Activated naive CD4-positive, alpha-beta T cell treated with anti-CD3 and anti-CD28 coated beads for 36 hours (primary cell): ENCODE measurements at regions not wholly inside any gene's neighbourhood (a gene's known extent, or its start where the extent isn't known, plus 50 kb on each side); places are given as distances from the start of the nearest gene placed in this dataset.

Source experiments
- CTCF ChIA-PET: fragments of 350-600 bp; sonication (Branson Sonifier 250); formaldehyde crosslinking; loops from one replicate; lab custom pipeline; 2021; ENCODE audit warnings: antibody characterized with exemption; lab: Charles Lee
- DNase-seq: peaks from one replicate; pipeline ENCODE4 v3.0.0-alpha.2; 2020
- H3K27ac Mint-ChIP-seq: one replicate; pipeline ENCODE4 v1.8.0; 2021; ENCODE audit warnings: mild to moderate bottlenecking, mixed read lengths
- H3K27me3 Mint-ChIP-seq: one replicate; pipeline ENCODE4 v1.8.0; 2021; ENCODE audit warnings: low read depth, mixed read lengths
- H3K36me3 Mint-ChIP-seq: one replicate; pipeline ENCODE4 v1.8.0; 2021; ENCODE audit warnings: low read depth, mixed read lengths
- H3K4me1 Mint-ChIP-seq: one replicate; pipeline ENCODE4 v1.8.0; 2021; ENCODE audit warnings: low read depth, mixed read lengths
- H3K4me3 Mint-ChIP-seq: one replicate; pipeline ENCODE4 v1.8.0; 2021; ENCODE audit warnings: mild to moderate bottlenecking, moderate library complexity, mixed read lengths
- H3K9me3 Mint-ChIP-seq: one replicate; pipeline ENCODE4 v1.8.0; 2021; ENCODE audit warnings: mixed read lengths
- intact Hi-C: fragments of 100-400 bp; cut with micrococcal nuclease; formaldehyde crosslinking; loops from one replicate; pipeline ENCODE4 v1.15.1; 2023

GRCh38 chr2:15804246-15804619, 136.1 kb upstream of the MYCN start:
- no peak for DNase-seq
- Mint-ChIP-seq H3K27ac (no peak overlapping the region), H3K4me1 (no peaks in the 10 kb centered on the region)

GRCh38 chr2:15804691-15805090, 135.7 kb upstream of the MYCN start:
- intact Hi-C loops: no loop called here
- Mint-ChIP-seq H3K27me3 (peaks cover 6% of the 10 kb centered on the region), H3K4me3 (no peak overlapping the region), H3K27ac (no peak overlapping the region), H3K9me3 (no peaks in the 10 kb centered on the region), H3K4me1 (no peaks in the 10 kb centered on the region), H3K36me3 (no peaks in the 10 kb centered on the region)
- CTCF ChIA-PET: no interaction called here
- no peak for DNase-seq

More at GRCh38 chr2:15804246-15804619, 136.1 kb upstream of the MYCN start:
- CTCF ChIA-PET: no interaction called here
- Mint-ChIP-seq H3K9me3 (no peaks in the 10 kb centered on the region), H3K4me3 (no peak overlapping the region), H3K36me3 (no peaks in the 10 kb centered on the region), H3K27me3 (peaks cover 6% of the 10 kb centered on the region)
- intact Hi-C loops: no loop called here

- no peak overlapping the region for H3K27ac Mint-ChIP-seq
- intact Hi-C loops: no loop called here
- no peak for DNase-seq
- CTCF ChIA-PET: no interaction called here
- H3K27me3 Mint-ChIP-seq: peaks cover 6% of the 10 kb centered on the region
- no peaks in the 10 kb centered on the region for H3K36me3 Mint-ChIP-seq
- H3K4me3 Mint-ChIP-seq: no peak overlapping the region
- no peaks in the 10 kb centered on the region for H3K4me1 Mint-ChIP-seq
- H3K9me3 Mint-ChIP-seq: no peaks in the 10 kb centered on the region
Observed at GRCh38 chr2:15805206-15805605, 135.1 kb upstream of the MYCN start.

- no peak for DNase-seq
- Mint-ChIP-seq H3K36me3 (no peaks in the 10 kb centered on the region), H3K4me1 (no peaks in the 10 kb centered on the region), H3K9me3 (no peaks in the 10 kb centered on the region), H3K27ac (no peak overlapping the region), H3K27me3 (peaks cover 6% of the 10 kb centered on the region), H3K4me3 (no peak overlapping the region)
- intact Hi-C loops: no loop called here
- CTCF ChIA-PET: no interaction called here
Observed at GRCh38 chr2:15805772-15806171, 134.6 kb upstream of the MYCN start.

GRCh38 chr2:15806801-15807417, 133.4 kb upstream of the MYCN start:
- no peak for DNase-seq
- H3K27ac Mint-ChIP-seq: no peak overlapping the region
- H3K27me3 Mint-ChIP-seq: peaks cover 6% of the 10 kb centered on the region
- no peaks in the 10 kb centered on the region for H3K9me3 Mint-ChIP-seq
- CTCF ChIA-PET: no interaction called here
- no peak overlapping the region for H3K4me3 Mint-ChIP-seq
- H3K36me3 Mint-ChIP-seq: no peaks in the 10 kb centered on the region
- intact Hi-C loops: no loop called here
- H3K4me1 Mint-ChIP-seq: no peaks in the 10 kb centered on the region

GRCh38 chr2:15807418-15808203, 132.7 kb upstream of the MYCN start:
- Mint-ChIP-seq H3K27ac (no peak overlapping the region), H3K9me3 (no peaks in the 10 kb centered on the region), H3K36me3 (no peaks in the 10 kb centered on the region), H3K4me3 (no peak overlapping the region), H3K27me3 (peaks cover 7% of the 10 kb centered on the region), H3K4me1 (no peaks in the 10 kb centered on the region)
- no peak for DNase-seq
- CTCF ChIA-PET: interaction anchor here (0.7 kb wide), 1 partner anchor 126 kb away, joined by 3 read pairs; no protein-coding TSS in a partner anchor
- intact Hi-C loops: no loop called here

GRCh38 chr2:15808204-15808910, 132.0 kb upstream of the MYCN start:
- CTCF ChIA-PET: interaction anchor here (0.7 kb wide), 1 partner anchor 127 kb away, joined by 3 read pairs; no protein-coding TSS in a partner anchor
- no peaks in the 10 kb centered on the region for H3K4me1 Mint-ChIP-seq
- H3K9me3 Mint-ChIP-seq: no peaks in the 10 kb centered on the region
- H3K4me3 Mint-ChIP-seq: no peak overlapping the region
- no peak for DNase-seq
- no peaks in the 10 kb centered on the region for H3K36me3 Mint-ChIP-seq
- H3K27me3 Mint-ChIP-seq: peaks cover 9% of the 10 kb centered on the region
- intact Hi-C loops: no loop called here
- no peak overlapping the region for H3K27ac Mint-ChIP-seq

- no peaks in the 10 kb centered on the region for H3K36me3 Mint-ChIP-seq
- intact Hi-C loops: no loop called here
- peaks cover 10% of the 10 kb centered on the region for H3K27me3 Mint-ChIP-seq
- DNase-seq: no peak
- no peaks in the 10 kb centered on the region for H3K9me3 Mint-ChIP-seq
- no peak overlapping the region for H3K4me3 Mint-ChIP-seq
- no peaks in the 10 kb centered on the region for H3K4me1 Mint-ChIP-seq
- CTCF ChIA-PET: no interaction called here
- no peak overlapping the region for H3K27ac Mint-ChIP-seq
Observed at GRCh38 chr2:15808944-15809343, 131.4 kb upstream of the MYCN start.

- Mint-ChIP-seq H3K27me3 (peaks cover 12% of the 10 kb centered on the region), H3K27ac (no peak overlapping the region), H3K36me3 (no peaks in the 10 kb centered on the region), H3K4me1 (no peaks in the 10 kb centered on the region), H3K4me3 (no peak overlapping the region), H3K9me3 (no peaks in the 10 kb centered on the region)
- DNase-seq: no peak
- CTCF ChIA-PET: no interaction called here
- intact Hi-C loops: no loop called here
Observed at GRCh38 chr2:15809404-15809803, 130.9 kb upstream of the MYCN start.

GRCh38 chr2:15810477-15811150, 129.7 kb upstream of the MYCN start:
- no peak for DNase-seq
- CTCF ChIA-PET: no interaction called here
- Mint-ChIP-seq H3K4me1 (no peaks in the 10 kb centered on the region), H3K27me3 (peaks cover 15% of the 10 kb centered on the region), H3K36me3 (no peaks in the 10 kb centered on the region), H3K4me3 (no peak overlapping the region), H3K9me3 (no peaks in the 10 kb centered on the region), H3K27ac (no peak overlapping the region)
- intact Hi-C loops: no loop called here

GRCh38 chr2:15811367-15811766, 129.0 kb upstream of the MYCN start:
- Mint-ChIP-seq H3K27me3 (peaks cover 10% of the 10 kb centered on the region), H3K4me1 (no peaks in the 10 kb centered on the region), H3K4me3 (no peak overlapping the region), H3K36me3 (no peaks in the 10 kb centered on the region), H3K9me3 (no peaks in the 10 kb centered on the region), H3K27ac (no peak overlapping the region)
- intact Hi-C loops: no loop called here
- CTCF ChIA-PET: interaction anchor here (0.6 kb wide), 1 partner anchor 927 kb away, joined by 4 read pairs; no protein-coding TSS in a partner anchor
- DNase-seq: no peak

- peaks cover 18% of the 10 kb centered on the region for H3K27me3 Mint-ChIP-seq
- no peaks in the 10 kb centered on the region for H3K4me1 Mint-ChIP-seq
- H3K27ac Mint-ChIP-seq: no peak overlapping the region
- H3K4me3 Mint-ChIP-seq: no peak overlapping the region
- no peaks in the 10 kb centered on the region for H3K9me3 Mint-ChIP-seq
- intact Hi-C loops: no loop called here
- CTCF ChIA-PET: interaction anchor here (0.6 kb wide), 1 partner anchor 926 kb away, joined by 4 read pairs; no protein-coding TSS in a partner anchor
- H3K36me3 Mint-ChIP-seq: no peaks in the 10 kb centered on the region
- DNase-seq: no peak
Observed at GRCh38 chr2:15812187-15812780, 128.1 kb upstream of the MYCN start.
